SU-DHL-6 (cell line): ENCODE measurements at regions not wholly inside any gene's neighbourhood (a gene's known extent, or its start where the extent isn't known, plus 50 kb on each side); places are given as distances from the start of the nearest gene placed in this dataset.
A peak's percentile ranks its signal among the peaks of the same experiment; 100 is the strongest.

Experiments
- H2AFZ ChIP-seq: fragments of 200-600 bp; sonication (generic); 2 replicates; pipeline ENCODE4 v1.6.1; 2014; ENCODE audit warnings: low read depth, mild to moderate bottlenecking, moderate library complexity, mixed read lengths, antibody characterized with exemption, low read length; ENCODE audit not compliant: severe bottlenecking
- H3F3A ChIP-seq: fragments of 200-600 bp; shearing (Covaris generic); 2 replicates; pipeline ENCODE4 v1.6.0; 2016; ENCODE audit warnings: antibody characterized with exemption, mild to moderate bottlenecking; ENCODE audit not compliant: insufficient read depth
- H3K27ac ChIP-seq: fragments of 200-600 bp; sonication (generic); 2 replicates; pipeline ENCODE4 v1.5.1; 2016; ENCODE audit warnings: low read depth, mild to moderate bottlenecking, low read length, moderate library complexity, mixed read lengths
- H3K27me3 ChIP-seq: fragments of 200-600 bp; sonication (generic), shearing (Covaris generic); 2 replicates; pipeline ENCODE4 v1.6.0; 2014; ENCODE audit warnings: mild to moderate bottlenecking, low read length
- H3K36me3 ChIP-seq: fragments of 200-600 bp; sonication (generic); 2 replicates; pipeline ENCODE4 v1.6.1; 2014; ENCODE audit warnings: mild to moderate bottlenecking, low read length, mixed read lengths
- H3K4me2 ChIP-seq: fragments of 300-600, 200-600 bp; shearing (Covaris generic), sonication (generic); 2 replicates; pipeline ENCODE4 v1.6.0; 2014; ENCODE audit warnings: low read length, low read depth, mild to moderate bottlenecking; ENCODE audit not compliant: poor library complexity, severe bottlenecking
- H3K4me3 ChIP-seq: fragments of 200-600 bp; sonication (generic); 2 replicates; pipeline ENCODE4 v1.5.1; 2014; ENCODE audit warnings: antibody characterized with exemption, low read length, mild to moderate bottlenecking, mixed read lengths; ENCODE audit not compliant: insufficient read depth, poor library complexity, severe bottlenecking
- H3K79me2 ChIP-seq: fragments of 200-600 bp; sonication (generic); 2 replicates; pipeline ENCODE4 v1.6.1; 2014; ENCODE audit warnings: mild to moderate bottlenecking, low read length, moderate library complexity; ENCODE audit not compliant: insufficient read depth
- H3K9ac ChIP-seq: fragments of 200-600 bp; sonication (generic); 2 replicates; pipeline ENCODE4 v1.7.0; 2014; ENCODE audit warnings: mild to moderate bottlenecking, low read length
- H3K9me2 ChIP-seq: fragments of 200-600 bp; sonication (generic); replicated peaks from 2 replicates; pipeline ENCODE4 v1.6.1; 2014; ENCODE audit warnings: low read length; ENCODE audit not compliant: insufficient read depth
- H3K9me3 ChIP-seq: fragments of 200-600 bp; sonication (generic); 2 replicates; pipeline ENCODE4 v1.6.1; 2014; ENCODE audit warnings: low read length, mixed read lengths; ENCODE audit not compliant: insufficient read depth
- H4K20me1 ChIP-seq: fragments of 200-600 bp; sonication (generic); 2 replicates; pipeline ENCODE4 v1.6.1; 2014; ENCODE audit warnings: low read depth, mild to moderate bottlenecking, antibody characterized with exemption, low read length, moderate library complexity, mixed read lengths
- EZH2phosphoT487 ChIP-seq: fragments of 200-600 bp; sonication (generic), shearing (Covaris generic); conservative IDR thresholded peaks from 2 replicates; pipeline ENCODE4 v1.6.1; 2018; ENCODE audit warnings: mild to moderate bottlenecking, antibody characterized with exemption, low read length, moderate library complexity, mixed read lengths
- TF ChIP-seq, protein P1 (sequence below): fragments of 200-600 bp; sonication (generic); IDR thresholded peaks from one replicate; pipeline ENCODE4 v1.5.1; 2017; ENCODE audit warnings: antibody characterized with exemption, mild to moderate bottlenecking, low read length, moderate library complexity; ENCODE audit not compliant: insufficient read depth, poor library complexity, severe bottlenecking

DNA sequence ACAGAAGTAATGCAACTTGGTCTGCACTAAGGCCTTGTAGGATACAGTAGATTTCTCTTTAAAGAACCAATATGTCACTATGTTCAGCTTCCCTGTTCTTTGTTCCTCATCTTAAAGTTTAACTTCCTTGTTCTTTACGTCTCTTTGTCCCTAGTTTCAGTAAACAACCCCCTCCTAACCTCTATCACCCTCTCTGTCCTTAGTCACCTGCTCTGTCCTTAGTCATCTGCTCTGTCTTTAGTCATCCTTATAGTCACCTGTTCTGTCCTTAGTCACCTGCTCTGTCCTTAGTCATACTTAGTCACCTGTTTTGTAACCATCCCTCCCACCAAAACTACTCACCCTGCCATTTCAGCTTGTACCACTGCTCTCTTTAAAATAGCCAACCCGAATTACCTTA, 144.6 kb upstream of the TMEM106B start:
- Histone ChIP-seq H3K36me3 (no peaks in the 10 kb centered on the region), H3K4me2 (no peak overlapping the region), H3K27me3 (no peaks in the 10 kb centered on the region), H4K20me1 (no peaks in the 10 kb centered on the region), H3K9me3 (no peaks in the 10 kb centered on the region), H3K27ac (no peak overlapping the region), H3K4me3 (no peak overlapping the region), H3K9me2 (no peaks in the 10 kb centered on the region), H3F3A (no peaks in the 10 kb centered on the region), H3K9ac (no peak overlapping the region), H2AFZ (no peak overlapping the region), H3K79me2 (no peaks in the 10 kb centered on the region)
- TF ChIP-seq EZH2phosphoT487, result no peak
- TF ChIP-seq, protein P1, sequence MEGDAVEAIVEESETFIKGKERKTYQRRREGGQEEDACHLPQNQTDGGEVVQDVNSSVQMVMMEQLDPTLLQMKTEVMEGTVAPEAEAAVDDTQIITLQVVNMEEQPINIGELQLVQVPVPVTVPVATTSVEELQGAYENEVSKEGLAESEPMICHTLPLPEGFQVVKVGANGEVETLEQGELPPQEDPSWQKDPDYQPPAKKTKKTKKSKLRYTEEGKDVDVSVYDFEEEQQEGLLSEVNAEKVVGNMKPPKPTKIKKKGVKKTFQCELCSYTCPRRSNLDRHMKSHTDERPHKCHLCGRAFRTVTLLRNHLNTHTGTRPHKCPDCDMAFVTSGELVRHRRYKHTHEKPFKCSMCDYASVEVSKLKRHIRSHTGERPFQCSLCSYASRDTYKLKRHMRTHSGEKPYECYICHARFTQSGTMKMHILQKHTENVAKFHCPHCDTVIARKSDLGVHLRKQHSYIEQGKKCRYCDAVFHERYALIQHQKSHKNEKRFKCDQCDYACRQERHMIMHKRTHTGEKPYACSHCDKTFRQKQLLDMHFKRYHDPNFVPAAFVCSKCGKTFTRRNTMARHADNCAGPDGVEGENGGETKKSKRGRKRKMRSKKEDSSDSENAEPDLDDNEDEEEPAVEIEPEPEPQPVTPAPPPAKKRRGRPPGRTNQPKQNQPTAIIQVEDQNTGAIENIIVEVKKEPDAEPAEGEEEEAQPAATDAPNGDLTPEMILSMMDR, result no peak

DNA sequence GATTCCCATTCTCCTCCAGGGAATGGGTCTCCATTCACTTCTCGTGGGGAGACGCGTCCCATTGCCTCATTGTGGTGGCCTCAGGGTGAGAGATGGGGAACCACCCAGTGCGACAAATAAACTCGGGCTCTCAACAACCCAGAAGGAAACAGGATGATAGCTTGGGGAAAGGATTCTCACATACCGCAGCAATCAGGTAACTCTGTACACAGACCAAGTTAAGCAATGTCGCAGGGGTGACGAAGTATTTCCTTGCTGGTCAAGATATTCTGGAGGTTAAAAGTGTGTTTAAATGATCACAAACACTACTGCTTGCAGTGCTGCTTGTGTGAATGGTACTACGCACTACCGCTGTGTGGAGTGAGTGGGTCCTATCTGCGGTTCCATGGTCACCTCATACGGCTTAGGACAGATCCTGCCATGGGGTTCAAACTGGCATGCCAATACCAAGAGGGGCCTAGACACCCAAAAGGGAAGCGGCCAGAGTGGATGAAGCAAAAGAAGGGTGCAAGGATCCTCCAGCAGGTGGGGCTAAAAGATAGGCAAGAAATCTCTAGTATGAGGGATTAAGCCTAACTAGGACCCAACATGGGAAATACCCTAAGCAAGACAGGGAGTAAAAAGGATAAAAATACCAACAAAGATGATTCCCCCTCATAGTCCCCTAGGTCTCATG, 143.8 kb upstream of the TMEM106B start:
- Histone ChIP-seq H3K9me2 (no peaks in the 10 kb centered on the region), H3K36me3 (no peaks in the 10 kb centered on the region), H3K79me2 (no peaks in the 10 kb centered on the region), H3K4me3 (no peak overlapping the region), H3K9me3 (no peaks in the 10 kb centered on the region), H3K9ac (no peak overlapping the region), H4K20me1 (no peaks in the 10 kb centered on the region), H3K27me3 (no peaks in the 10 kb centered on the region), H3K27ac (no peak overlapping the region), H2AFZ (no peak overlapping the region), H3K4me2 (no peak overlapping the region), H3F3A (no peaks in the 10 kb centered on the region)
- TF ChIP-seq, protein P1, result peak; percentile 49
- TF ChIP-seq EZH2phosphoT487, result no peak

DNA sequence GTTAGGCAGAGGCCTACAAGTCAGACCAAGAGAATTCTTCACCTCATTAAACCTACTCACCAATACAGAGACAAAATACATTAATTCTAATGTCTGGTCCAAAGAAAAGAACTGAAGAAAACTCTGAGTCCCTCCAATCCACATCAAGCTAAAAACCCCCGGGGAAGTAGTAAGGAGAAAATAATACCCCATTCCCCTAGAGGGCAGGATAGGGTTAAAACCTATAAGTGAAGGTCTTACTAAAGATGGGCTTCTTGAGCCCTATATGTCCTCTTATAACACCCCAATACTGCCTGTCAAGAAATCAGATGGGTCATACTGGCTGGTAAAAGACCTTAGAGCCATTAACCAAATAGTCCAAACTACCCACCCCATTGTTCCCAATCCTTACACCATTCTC, 141.3 kb upstream of the TMEM106B start:
- no peak overlapping the region for H3K4me2 ChIP-seq
- no peaks in the 10 kb centered on the region for H3K27me3 ChIP-seq
- no peaks in the 10 kb centered on the region for H3F3A ChIP-seq
- TF ChIP-seq, protein P1, result no peak
- no peak for TF ChIP-seq EZH2phosphoT487
- no peaks in the 10 kb centered on the region for H4K20me1 ChIP-seq
- H3K9me2 ChIP-seq, result no peaks in the 10 kb centered on the region
- no peak overlapping the region for H3K27ac ChIP-seq
- H3K36me3 ChIP-seq, result no peaks in the 10 kb centered on the region
- no peaks in the 10 kb centered on the region for H3K79me2 ChIP-seq
- no peaks in the 10 kb centered on the region for H3K9me3 ChIP-seq
- H3K4me3 ChIP-seq, result no peak overlapping the region
- no peak overlapping the region for H2AFZ ChIP-seq
- H3K9ac ChIP-seq, result no peak overlapping the region
